NCI-H345 treated with DMSO at 0.1 percent for 48 hours (cell line): ENCODE measurements at regions not wholly inside any gene's neighbourhood (a gene's known extent, or its start where the extent isn't known, plus 50 kb on each side); places are given as distances from the start of the nearest gene placed in this dataset.

Source experiments
- DNase-seq: peaks from one replicate; lab custom pipeline; 2025; ENCODE audit not compliant: unreplicated experiment; lab: John Stamatoyannopoulos, UW

GRCh38 chr12:68505970-68506369, 104.7 kb upstream of the RAP1B start:
- no peak for DNase-seq

DNA sequence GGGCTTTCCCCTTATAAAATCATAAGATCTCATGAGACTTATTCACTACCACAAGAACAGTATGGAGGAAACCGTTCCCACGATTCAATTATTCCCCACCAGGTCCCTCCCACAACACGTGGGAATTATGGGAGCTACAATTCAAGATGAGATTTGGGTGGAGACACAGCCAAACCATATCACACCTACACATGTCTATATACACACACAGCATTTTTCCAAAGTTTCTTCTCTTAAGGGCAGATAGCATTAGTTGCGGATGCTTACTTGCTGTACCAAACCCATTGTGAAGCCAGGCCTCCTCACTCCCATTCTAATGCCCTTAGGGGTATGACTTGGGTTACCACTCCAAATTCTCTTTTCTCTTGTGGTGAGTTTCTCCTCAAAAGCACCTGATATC, 104.1 kb upstream of the RAP1B start:
- no peak for DNase-seq

DNA sequence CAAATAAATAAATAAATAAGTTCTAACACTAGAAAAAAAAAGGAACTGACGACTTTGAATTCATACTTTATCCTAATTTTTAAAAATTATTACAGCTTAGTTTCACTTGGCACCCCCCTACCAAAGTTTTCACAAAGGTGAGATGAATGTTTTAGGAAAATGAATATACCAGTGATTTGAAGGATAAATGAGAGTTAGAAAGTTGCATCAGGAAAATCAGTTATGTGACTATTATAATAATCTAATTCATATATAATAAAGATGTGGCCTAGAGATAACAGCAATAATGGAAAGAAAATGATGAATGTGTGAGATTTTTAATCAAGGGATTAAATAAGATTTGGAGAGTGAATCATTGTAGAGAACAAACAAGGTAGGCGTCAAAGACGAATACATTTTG, 103.0 kb upstream of the RAP1B start:
- no peak for DNase-seq

DNA sequence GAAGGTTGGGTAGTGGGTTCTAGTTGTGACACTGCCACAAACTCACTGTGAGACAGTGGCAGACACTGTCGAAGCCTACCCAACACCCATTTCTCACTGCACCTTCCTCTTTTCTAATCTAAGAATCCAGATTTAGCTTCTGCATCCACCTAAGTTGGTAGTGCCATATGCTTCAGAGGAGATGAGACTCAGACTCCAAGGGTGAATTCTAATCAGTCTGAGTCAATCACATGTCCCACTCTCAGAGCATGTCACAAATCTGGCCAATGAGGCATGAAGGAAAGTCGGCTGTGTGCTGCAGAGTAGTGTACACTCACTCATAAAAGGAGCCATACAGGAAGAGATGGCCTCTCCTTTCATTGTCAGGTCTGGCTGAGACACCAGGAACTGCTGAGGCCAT, 102.1 kb upstream of the RAP1B start:
- DNase-seq = no peak

- DNase-seq = no peak
Observed at GRCh38 chr12:68509242-68509641, 101.5 kb upstream of the RAP1B start.

DNA sequence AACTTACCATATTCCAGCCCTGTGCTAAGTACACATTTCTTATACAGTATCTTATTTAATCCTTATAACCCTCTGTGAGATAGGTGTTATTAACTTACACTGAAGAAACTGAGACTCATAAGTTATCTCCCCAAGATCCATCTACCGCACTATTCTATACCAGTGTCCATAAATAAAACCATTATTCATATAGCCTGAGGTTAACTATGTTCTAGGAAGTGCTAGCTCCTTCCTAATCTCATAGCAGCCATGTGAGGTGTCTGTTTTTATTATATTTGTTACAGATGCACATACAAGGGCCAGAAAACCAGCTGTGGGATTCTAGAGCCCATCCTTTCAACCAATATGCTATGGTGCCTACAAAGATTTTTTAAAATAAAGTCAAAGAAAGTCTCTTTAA, 100.3 kb upstream of the RAP1B start:
- no peak for DNase-seq

DNA sequence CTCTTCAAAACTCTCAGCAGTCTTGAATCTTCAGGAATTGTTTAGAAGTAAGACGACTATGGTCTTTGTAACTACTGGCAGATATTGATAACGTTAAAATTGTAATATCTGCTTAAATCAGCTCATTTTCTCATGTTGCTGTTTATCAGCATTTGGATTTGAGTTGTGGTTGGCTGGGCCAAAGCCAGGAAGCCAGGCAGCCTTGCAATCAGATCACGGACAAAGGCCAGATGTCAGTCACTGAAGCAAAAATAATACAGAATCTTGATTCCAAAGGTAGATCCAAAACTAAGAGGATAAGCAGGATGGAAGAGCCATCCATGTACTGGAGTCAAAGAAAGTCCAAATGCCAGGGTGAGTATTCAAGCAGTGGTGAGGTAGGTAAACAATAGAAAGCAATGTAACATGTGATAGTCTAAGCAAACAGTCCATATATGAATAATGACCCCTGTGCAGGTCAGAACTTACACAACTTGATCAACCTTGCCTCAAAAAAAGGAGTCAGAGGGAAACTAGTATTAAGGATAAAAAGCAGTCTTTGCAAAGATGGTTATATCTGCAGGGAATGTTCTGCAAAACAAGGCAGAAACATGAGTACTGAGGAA, 95.8 kb upstream of the RAP1B start:
- DNase-seq = no peak

GRCh38 chr12:68515793-68516192, 94.9 kb upstream of the RAP1B start:
- no peak for DNase-seq

DNA sequence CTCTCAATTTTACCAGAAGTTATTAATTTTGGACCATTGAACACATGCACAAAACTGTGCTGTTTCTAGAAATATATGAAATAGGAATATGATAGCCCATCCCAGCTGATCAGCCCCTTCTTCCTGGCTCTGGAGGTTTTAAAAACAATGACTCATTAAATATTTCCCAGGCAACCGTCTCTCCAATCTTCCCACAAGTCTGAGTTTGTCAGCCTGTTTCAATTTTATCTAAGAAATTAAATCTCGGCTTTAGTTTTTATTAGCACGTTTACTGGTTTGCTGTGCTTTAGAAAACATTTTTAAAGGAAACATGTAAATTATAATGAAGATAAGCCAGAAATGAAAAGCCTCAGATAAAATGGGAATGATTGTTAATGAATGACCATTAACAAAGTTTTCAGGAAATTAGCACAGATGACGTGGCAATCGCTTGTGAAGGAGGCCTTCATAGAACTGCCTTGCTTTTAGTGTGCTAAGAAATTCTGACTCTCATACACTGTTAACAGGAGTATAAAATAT, 89.3 kb upstream of the RAP1B start:
- DNase-seq = no peak

GRCh38 chr12:68521848-68522502, 88.7 kb upstream of the RAP1B start:
- no peak for DNase-seq

- DNase-seq = no peak
Observed at GRCh38 chr12:68529466-68529865, 81.2 kb upstream of the RAP1B start.

DNA sequence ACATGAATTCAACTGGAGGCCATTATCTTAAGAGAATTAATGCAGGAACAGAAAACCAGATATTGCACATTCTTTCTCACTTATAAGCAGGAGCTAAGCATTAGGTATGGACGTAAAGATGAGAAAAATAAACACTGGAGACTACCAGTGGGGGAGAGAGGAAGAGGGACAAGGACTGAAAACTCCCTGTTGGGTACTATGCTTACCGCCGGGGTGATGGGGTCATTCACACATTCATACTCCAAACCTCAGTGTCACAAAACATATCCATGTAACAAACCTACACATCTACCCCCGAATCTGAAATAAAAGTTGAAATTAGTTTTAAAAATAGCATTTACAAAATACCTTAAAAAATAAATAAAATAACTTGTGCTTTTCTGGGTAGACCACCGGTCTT, 80.8 kb upstream of the RAP1B start:
- DNase-seq = no peak

DNA sequence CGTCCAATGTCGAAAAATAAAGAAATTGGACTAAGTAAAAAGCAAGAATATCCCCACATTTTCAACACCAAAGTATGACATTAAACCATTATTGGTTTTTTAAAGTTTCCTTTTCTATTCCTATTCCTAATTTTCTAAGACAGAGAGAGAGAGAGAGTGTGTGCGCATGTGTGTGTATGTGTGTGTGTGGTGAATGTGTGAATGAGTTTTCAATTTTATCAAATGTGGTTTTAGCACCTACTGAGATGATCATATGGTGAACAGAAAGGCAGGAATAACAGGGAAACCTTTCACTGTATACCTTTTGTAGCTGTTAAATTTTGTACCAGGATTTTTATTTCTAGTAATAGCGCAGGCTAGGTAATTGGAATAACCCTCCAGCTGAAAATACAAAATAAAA, 80.4 kb upstream of the RAP1B start:
- no peak for DNase-seq

DNA sequence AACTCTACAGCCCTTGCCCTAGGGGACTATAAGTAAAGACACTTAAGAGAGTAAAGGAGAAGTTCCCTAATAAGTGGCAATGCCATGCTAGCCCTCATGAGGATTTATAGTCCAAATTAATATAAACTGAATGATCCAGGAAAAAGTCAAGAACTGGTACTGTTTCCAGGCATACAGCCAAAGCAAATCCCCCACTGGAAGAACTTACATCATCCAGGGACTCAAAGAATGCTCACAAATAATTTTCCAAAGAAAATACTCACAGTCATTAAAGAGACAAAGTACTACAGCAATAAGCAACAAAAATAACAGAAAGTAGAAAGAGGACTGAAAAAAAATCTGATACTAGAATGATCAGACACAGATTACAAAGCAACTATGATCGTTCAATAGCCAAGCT, 79.7 kb upstream of the RAP1B start:
- no peak for DNase-seq

- no peak for DNase-seq
Observed at GRCh38 chr12:68532204-68532886, 78.4 kb upstream of the RAP1B start.

- DNase-seq = no peak
Observed at GRCh38 chr12:68532887-68533248, 77.8 kb upstream of the RAP1B start.

DNA sequence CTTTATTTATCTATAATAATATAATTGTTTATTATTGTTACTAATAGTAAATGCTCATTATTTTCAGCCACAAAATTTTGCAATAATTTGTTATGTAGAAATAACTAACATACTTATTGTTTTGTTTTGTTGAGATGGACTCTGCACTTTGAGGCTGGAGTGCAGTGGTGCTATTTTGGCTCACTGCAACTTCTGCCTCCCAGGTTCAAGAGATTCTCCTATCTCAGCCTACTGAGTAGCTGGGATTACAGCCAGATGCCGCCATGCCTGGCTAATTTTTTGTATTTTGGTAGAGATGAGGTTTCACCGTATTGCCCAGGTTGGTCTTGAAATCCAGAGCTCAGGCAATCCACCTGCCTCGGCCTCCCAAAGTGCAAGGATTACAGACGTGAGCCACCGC, 76.6 kb upstream of the RAP1B start:
- no peak for DNase-seq

- no peak for DNase-seq
Observed at GRCh38 chr12:68536885-68537485, 73.7 kb upstream of the RAP1B start.

DNA sequence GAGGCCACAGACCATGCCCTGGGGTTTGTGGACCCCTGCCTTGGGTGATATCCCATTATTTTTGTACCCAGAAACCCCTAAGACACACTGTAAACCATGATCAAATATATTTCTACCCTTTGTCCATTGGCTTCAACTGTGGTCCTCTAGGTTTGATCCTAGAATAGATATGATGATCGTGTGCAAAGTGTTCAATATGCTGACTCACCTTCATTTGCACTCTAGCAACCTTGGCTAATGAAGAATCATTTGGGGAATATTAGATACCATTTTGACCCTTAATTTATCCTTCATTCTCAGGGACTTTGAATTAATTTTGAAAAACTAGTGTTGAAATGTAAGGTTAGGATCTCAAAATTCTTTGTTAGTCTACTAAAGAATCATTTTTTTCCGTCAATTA, 73.1 kb upstream of the RAP1B start:
- DNase-seq = no peak

- DNase-seq = peak; percentile 32
Observed at GRCh38 chr12:68538726-68539614, 71.7 kb upstream of the RAP1B start.

DNA sequence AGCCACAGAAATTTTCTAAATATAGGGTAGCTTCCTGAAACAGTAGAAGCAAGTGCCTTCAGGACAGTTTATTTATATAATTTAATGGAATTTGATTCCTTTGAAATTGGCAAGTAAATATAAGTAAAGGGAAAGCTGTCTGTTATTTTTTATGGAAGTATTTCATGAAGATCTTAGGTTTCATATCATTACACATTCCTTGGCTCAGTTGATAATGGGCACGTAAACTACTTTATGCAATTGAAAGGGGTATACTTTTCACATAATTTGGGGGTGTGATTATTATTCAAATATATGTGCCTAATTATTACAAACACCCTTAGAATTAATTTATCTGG, 71.1 kb upstream of the RAP1B start:
- DNase-seq = no peak
